ENCODE measurements at regions not wholly inside any gene's neighbourhood (a gene's known extent, or its start where the extent isn't known, plus 50 kb on each side); places are given as distances from the start of the nearest gene placed in this dataset.
A peak's percentile ranks its signal among the peaks of the same experiment; 100 is the strongest.

GRCh38 chr10:124292911-124293615 is 125.7 kb downstream of the OAT start:
- intact Hi-C loops (cut with DNase I), result no loop called here
- no peak for ATAC-seq
- peak; percentile 21 for DNase-seq (ENCODE audit: missing footprints)

DNA sequence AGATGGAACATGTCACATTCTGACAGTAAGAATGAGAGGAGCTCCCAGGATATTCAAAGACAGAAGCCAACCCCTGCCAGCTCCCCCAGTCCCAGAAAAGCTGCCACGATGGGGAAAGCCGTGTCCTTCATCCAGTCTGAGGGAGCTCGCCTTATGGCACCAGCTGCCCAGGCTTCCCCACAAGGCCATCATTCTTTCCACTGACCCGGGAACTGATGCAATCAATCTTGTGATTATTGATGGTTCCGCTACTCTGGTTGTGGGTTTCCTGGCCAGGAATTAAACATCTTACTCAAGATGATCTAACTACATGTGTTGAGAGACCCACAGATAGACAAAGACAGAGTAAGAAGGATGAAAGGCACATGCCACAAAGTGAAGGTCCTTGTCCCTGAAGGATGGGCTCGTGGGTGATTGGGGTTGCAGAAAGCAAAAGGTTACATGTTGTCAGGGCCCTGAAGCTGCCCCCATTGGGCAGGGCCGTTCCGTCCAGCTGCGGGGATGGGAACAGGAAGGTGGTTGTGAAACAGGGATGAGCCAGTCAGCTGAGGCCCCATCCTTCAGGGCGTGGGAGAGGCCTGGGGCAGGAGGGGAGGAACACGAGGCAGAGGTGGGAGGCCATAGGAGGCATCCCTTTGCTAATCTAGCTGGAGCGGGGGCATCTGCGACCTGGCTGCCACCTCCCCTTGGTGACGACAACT is 127.6 kb downstream of the OAT start:
- ATAC-seq (peak; percentile 82), DNase-seq (ENCODE audit: missing footprints) (peak; percentile 74)
- intact Hi-C loops (cut with DNase I), result no loop called here

DNA sequence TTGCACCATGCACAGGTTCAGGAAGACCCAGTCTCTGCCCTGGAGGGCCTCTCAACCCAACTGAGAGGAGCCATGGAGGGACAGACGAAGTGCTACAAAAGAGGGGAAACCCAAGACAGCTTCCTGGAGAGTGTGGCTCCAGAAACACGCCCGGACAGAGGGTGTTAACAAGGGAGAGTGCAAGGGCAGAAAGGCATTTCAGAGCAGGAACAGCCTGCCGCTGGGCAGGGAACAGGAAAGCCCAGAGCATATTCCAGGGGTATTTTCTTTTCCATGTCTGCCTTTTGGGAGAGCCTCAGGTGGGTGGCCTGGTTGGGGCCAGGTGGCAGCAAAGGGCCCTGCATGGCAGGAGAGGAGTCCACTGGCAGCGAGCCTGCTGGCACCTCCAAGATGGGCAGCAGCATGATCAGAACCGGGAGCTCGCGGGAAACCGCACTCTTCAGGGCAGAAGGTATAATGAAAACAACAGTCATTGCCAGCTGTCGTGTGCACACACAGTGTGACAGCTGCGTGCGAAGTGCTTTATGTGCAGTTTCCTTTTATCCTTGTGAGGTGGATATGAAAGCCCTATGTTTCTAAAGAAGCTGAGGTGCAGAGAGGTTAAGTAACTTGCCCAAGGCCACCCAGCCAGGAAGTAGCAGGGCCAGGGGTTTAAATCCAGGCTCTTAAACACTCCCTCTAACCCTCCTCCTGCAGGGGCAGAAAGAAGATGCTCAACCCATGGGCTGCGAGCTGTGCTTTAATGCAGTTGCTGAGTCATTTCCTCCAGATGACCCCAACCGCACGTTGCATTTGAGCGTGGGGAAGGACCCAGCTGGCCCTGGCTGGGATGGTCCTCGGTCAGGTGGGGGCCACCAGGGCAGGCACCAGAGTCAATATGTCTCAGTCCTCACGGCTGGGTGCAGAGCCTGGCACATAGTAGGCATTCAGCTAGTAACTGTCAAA is 128.6 kb downstream of the OAT start:
- peak; percentile 63 for DNase-seq (ENCODE audit: missing footprints)
- peak; percentile 33 for ATAC-seq
- intact Hi-C loops (cut with DNase I), result no loop called here

- intact Hi-C loops (cut with DNase I), result no loop called here
- ATAC-seq (no peak), DNase-seq (ENCODE audit: missing footprints) (peak; percentile 42)
Measured at GRCh38 chr10:124288928-124289850, 129.5 kb downstream of the OAT start.

- no peak for ATAC-seq
- intact Hi-C loops (cut with DNase I), result no loop called here
- no peak for DNase-seq (ENCODE audit: missing footprints)
Measured at GRCh38 chr10:124288486-124288885, 130.2 kb downstream of the OAT start.

DNA sequence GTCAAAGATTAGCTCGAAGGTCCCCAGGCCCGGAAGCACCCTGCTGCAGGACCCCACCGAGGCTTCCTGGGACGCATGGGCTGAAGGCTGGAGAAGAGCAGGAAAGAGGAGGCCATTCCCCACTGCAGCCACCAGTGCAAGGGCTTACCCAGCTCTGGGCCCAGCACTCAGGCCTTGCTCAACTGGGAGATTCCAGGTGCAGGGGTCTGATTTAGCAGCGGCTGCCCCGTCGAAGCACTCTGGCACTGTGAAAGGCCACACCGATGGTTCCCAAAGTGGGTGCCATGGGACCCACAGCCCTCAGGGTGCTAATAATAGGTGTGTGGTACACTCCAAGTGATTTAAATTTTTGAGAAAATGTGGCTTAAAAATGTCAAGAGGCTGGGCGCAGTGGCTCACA is 130.9 kb downstream of the OAT start:
- DNase-seq (ENCODE audit: missing footprints) (peak; percentile 50), ATAC-seq (no peak)
- intact Hi-C loops (cut with DNase I), result no loop called here

DNA sequence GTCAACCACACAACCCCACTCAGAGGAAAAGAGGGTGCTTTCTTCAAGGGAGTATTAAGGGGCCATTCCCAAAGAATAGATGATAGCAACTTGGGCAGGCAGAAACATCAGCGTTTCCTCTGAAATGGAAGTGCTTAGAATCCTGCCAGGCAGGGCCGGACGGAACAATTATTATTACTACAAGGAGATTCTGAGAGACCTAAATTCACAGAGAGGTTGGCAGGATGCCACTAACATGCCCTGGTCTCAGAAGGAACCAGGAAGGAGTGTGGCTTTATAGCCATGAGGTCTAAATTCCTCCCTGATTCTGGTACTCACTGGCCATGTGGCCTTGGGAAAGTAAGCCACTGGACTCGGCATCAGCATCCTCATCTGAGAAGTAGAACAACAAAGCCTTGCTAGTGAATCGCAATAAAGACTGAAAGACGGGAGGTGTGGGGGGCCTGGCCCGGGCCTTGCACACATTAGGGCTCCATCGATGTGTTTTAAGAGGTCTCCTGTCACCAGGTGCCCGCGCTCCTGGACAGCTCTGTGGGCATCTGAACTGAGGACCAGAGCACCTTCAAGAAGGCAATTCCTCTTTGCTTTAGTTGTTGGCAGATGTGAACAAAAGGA is 131.5 kb downstream of the OAT start:
- intact Hi-C loops (cut with DNase I), result no loop called here
- ATAC-seq (no peak), DNase-seq (ENCODE audit: missing footprints) (peak; percentile 35)

GRCh38 chr10:124286621-124287020 is 132.1 kb downstream of the OAT start:
- ATAC-seq (no peak), DNase-seq (ENCODE audit: missing footprints) (no peak)
- intact Hi-C loops (cut with DNase I), result no loop called here

GRCh38 chr10:124285587-124286527 is 132.9 kb downstream of the OAT start:
- ATAC-seq, result no peak
- DNase-seq (ENCODE audit: missing footprints), result peak; percentile 52
- intact Hi-C loops (cut with DNase I), result no loop called here

GRCh38 chr10:124283949-124284250 is 134.8 kb downstream of the OAT start:
- DNase-seq (ENCODE audit: missing footprints) (peak; percentile 50), ATAC-seq (no peak)
- intact Hi-C loops (cut with DNase I), result no loop called here

DNA sequence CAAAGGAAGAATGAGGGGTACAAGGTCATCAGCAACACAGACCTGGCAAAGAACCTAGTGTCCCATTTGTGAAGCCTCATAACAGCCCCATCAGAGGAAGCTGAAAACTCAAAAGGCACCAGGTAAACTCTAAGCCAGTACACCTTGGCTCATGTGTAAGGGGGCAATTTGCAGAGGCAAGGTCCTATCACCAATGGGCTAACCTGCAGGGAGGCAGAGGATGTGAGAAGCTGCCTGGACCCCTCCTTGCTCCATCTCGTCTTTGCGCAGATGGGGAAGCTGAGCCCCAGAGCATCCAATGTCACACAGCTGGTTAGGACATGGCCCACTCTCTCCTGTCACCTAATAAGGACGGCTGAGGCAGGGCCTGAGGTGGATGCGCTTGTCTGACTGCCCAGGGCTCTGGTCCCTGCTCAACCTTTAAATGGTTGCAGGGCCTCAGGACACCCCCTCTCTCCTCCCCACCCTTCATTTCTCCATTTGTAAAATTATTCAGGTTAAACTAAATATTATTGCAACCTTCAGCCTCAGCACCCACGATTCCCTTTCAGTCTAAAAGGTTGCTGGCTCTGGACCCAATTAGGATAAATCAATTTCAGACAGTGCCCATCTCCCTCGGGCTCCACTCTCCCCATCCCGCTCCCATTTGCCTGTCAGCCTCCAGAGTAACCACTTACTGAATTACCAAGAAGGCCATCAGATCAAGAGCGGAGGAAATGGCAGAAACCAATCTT is 135.3 kb downstream of the OAT start:
- ATAC-seq (no peak), DNase-seq (ENCODE audit: missing footprints) (peak; percentile 35)
- intact Hi-C loops (cut with DNase I), result no loop called here

DNA sequence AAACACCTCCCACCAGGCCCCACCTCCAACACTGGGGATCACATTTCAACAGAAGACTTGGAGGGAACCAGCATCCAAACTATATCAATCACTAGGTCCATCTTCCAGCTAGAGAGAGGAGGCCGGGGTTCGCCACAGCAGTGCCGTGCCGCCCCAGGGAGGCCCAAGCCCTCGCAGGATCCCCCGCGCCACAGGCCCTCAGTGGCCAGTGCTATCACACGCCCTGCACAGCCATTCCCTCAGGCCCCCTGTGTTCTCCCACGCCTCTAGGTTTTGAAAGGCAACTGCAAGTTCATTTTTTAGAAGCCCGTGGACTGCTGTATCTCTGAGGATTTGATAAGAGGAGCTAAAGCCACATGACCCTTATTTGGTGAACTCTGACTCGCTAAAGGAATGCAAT is 136.4 kb downstream of the OAT start:
- ATAC-seq (no peak), DNase-seq (ENCODE audit: missing footprints) (peak; percentile 4)
- intact Hi-C loops (cut with DNase I), result no loop called here

- ATAC-seq (no peak), DNase-seq (ENCODE audit: missing footprints) (peak; percentile 57)
- intact Hi-C loops (cut with DNase I), result no loop called here
Measured at GRCh38 chr10:124281666-124282065, 137.1 kb downstream of the OAT start.

DNA sequence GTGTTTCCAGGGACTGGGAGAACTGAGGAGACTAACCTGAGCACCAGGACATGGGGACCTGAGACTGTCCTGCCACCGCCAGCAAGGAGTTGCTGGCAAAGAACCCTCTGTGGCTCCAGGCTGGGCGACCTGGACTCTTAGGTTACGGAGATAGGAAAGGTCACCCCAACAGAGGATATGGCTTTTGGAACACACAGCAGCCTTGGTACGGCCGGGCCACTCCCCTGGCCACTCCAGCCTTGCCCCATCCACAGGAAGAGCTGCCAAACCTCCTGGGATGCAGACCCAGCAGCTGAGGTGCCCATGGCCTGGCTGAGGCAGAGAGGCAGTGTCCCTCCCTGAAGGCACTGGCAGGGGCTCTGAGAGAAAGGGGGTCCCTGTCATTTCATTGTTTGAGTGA is 137.8 kb downstream of the OAT start:
- ATAC-seq, result no peak
- peak; percentile 40 for DNase-seq (ENCODE audit: missing footprints)
- intact Hi-C loops (cut with DNase I), result no loop called here

GRCh38 chr10:124279882-124280281 is 138.8 kb downstream of the OAT start:
- peak; percentile 40 for DNase-seq (ENCODE audit: missing footprints)
- no peak for ATAC-seq
- intact Hi-C loops (cut with DNase I), result no loop called here

DNA sequence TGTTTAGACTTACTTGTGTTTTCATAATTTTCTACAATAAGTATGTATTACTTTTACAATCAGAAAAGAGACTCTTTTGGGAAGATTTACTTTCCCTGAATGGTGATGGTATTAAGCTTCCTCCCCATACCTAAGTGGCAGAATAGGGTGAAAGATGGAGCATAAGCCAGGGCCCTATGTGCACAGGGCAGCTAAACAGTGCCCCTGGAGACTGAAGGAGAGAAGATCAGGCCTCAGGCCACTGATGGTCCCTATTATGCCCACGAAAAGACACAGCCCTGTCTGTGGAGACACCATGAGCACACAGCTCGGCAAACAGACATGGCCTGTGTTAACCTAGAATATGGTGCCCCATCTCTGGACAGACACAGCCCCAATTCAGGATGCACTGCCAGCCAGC is 139.4 kb downstream of the OAT start:
- ATAC-seq (no peak), DNase-seq (ENCODE audit: missing footprints) (peak; percentile 21)
- intact Hi-C loops (cut with DNase I), result no loop called here

GRCh38 chr10:124278356-124278755 is 140.4 kb downstream of the OAT start:
- intact Hi-C loops (cut with DNase I), result no loop called here
- ATAC-seq (no peak), DNase-seq (ENCODE audit: missing footprints) (peak; percentile 8)
